ENCODE measurements at regions not wholly inside any gene's neighbourhood (a gene's known extent, or its start where the extent isn't known, plus 50 kb on each side); places are given as distances from the start of the nearest gene placed in this dataset.

DNA sequence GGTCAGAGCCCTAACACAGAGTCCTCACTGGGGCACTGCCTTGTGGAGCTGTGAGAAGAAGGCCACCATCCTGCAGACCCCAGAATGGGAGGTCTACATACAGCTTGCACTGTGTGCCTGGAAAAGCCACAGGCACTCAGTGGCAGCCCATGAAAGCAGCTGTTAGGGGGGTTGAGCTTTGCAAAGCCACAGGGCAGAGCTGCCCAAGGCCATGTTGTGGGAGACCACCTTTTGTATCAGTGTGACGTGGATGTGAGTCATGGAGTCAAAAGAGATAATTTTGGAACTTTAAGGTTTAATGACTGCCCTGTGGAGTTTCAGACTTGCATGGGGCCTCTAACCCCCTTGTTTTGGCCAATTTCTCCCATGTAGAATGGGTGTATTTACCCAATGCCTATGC lies 52.9 kb upstream of the TPRG1 start:
- no peak for DNase-seq

- DNase-seq = no peak
Measured at GRCh38 chr3:189119950-189120349, 51.8 kb upstream of the TPRG1 start.

DNA sequence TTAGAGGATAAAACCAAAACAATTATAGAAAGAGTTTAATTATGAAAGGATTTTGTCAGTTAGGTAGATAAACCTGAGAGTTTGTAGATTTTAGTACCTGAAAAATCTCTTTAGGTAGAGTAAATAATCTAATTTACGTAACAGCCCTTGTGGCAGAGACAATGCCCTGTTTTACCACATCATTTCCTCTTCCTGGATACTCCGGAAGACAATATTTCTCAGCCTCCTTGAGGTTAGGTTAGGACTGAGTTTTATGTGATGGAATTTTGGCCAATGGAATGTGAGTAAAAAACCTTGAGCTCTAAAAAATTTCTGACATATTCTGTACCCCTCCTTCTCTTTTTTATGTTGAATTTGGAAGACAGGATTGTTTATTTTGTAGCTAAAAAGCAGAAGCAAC lies 50.7 kb upstream of the TPRG1 start:
- DNase-seq = no peak
